ENCODE measurements at regions not wholly inside any gene's neighbourhood (a gene's known extent, or its start where the extent isn't known, plus 50 kb on each side); places are given as distances from the start of the nearest gene placed in this dataset.

DNA sequence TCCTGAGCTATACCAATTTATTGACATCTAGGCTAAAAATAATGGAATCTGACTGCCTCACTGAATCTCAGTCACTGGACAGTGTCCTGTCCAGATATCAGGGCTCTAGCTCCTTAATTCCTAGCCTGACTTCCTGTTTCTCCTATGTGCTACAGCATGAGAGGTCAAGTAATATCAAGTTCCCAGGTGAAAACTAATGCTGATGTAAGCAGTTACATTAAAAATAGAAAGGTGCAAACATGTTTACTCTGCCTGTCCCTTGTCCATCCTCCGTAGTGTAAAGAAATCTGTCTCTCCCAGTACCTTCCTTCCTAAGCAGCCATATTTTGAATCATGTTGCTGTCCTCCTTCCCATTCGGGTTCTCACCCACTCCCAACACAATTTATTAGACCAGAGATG lies 145.9 kb upstream of the GHR start:
- TF ChIP-seq, protein P1, sequence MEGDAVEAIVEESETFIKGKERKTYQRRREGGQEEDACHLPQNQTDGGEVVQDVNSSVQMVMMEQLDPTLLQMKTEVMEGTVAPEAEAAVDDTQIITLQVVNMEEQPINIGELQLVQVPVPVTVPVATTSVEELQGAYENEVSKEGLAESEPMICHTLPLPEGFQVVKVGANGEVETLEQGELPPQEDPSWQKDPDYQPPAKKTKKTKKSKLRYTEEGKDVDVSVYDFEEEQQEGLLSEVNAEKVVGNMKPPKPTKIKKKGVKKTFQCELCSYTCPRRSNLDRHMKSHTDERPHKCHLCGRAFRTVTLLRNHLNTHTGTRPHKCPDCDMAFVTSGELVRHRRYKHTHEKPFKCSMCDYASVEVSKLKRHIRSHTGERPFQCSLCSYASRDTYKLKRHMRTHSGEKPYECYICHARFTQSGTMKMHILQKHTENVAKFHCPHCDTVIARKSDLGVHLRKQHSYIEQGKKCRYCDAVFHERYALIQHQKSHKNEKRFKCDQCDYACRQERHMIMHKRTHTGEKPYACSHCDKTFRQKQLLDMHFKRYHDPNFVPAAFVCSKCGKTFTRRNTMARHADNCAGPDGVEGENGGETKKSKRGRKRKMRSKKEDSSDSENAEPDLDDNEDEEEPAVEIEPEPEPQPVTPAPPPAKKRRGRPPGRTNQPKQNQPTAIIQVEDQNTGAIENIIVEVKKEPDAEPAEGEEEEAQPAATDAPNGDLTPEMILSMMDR (IDR thresholded peaks at IDR 0.05; ENCODE audit: low read length): no peak
- TF ChIP-seq EZH2phosphoT487 (IDR thresholded peaks at IDR 0.05; ENCODE audit: low read length): no peak
